Stimulated activated CD4-positive, alpha-beta T cell treated with anti-CD3 and anti-CD28 coated beads, Interleukin-12 subunit alpha, Interleukin-12 subunit beta, amount 100 ng/mL, for 24 hours (primary cell): ENCODE measurements at regions not wholly inside any gene's neighbourhood (a gene's known extent, or its start where the extent isn't known, plus 50 kb on each side); places are given as distances from the start of the nearest gene placed in this dataset.

Experiments used
- DNase-seq, 2 experiments: peaks; one replicate each; pipeline ENCODE4 v3.0.0-alpha.2; 2020; ENCODE audit warnings: low read depth in 2 of 2

- DNase-seq = no peak
Observed at GRCh38 chr2:128436479-128437203, 118.0 kb upstream of the HS6ST1 start.

- no peak for DNase-seq
Observed at GRCh38 chr2:128437204-128437565, 118.5 kb upstream of the HS6ST1 start.

GRCh38 chr2:128438091-128438490 lies 119.4 kb upstream of the HS6ST1 start:
- DNase-seq = no peak

- no peak for DNase-seq
Observed at GRCh38 chr2:128438586-128438985, 119.9 kb upstream of the HS6ST1 start.

- DNase-seq = no peak
Observed at GRCh38 chr2:128439031-128439790, 120.5 kb upstream of the HS6ST1 start.

GRCh38 chr2:128439791-128440665 lies 121.4 kb upstream of the HS6ST1 start:
- no peak for DNase-seq

- no peak for DNase-seq
Observed at GRCh38 chr2:128440666-128441340, 122.1 kb upstream of the HS6ST1 start.

GRCh38 chr2:128441341-128442052 lies 122.8 kb upstream of the HS6ST1 start:
- DNase-seq = no peak

GRCh38 chr2:128442053-128442751 lies 123.5 kb upstream of the HS6ST1 start:
- DNase-seq = no peak

- DNase-seq = no peak
Observed at GRCh38 chr2:128442891-128443302, 124.2 kb upstream of the HS6ST1 start.

GRCh38 chr2:128444121-128444771 lies 125.6 kb upstream of the HS6ST1 start:
- DNase-seq = no peak

GRCh38 chr2:128444816-128445522 lies 126.3 kb upstream of the HS6ST1 start:
- DNase-seq = no peak

GRCh38 chr2:128445523-128445900 lies 126.8 kb upstream of the HS6ST1 start:
- DNase-seq = no peak

GRCh38 chr2:128446049-128446873 lies 127.6 kb upstream of the HS6ST1 start:
- DNase-seq = no peak

GRCh38 chr2:128446874-128447537 lies 128.3 kb upstream of the HS6ST1 start:
- DNase-seq = no peak

GRCh38 chr2:128447538-128447995 lies 128.9 kb upstream of the HS6ST1 start:
- no peak for DNase-seq

- DNase-seq = no peak
Observed at GRCh38 chr2:128448331-128449225, 129.9 kb upstream of the HS6ST1 start.
